Spinal cord (tissue), 9 donors: ENCODE measurements at regions not wholly inside any gene's neighbourhood (a gene's known extent, or its start where the extent isn't known, plus 50 kb on each side); places are given as distances from the start of the nearest gene placed in this dataset.
A peak's percentile ranks its signal among the peaks of the same experiment; 100 is the strongest.

Source experiments
- DNase-seq, 6 donors: peaks; one replicate each; pipeline versions ENCODE4 v3.0.0 to v3.0.0-alpha.2; 2013 to 2015; ENCODE audit warnings: low spot score in 6 of 6, low read depth in 4 of 6
- H3K27ac ChIP-seq: one replicate; pipeline ENCODE4 v1.5.1; 2013; ENCODE audit warnings: low read depth, low read length, control low read depth
- H3K27me3 ChIP-seq: one replicate; pipeline ENCODE4 v1.6.1; 2013; ENCODE audit warnings: low read length; ENCODE audit not compliant: control insufficient read depth, insufficient read depth
- H3K36me3 ChIP-seq: one replicate; pipeline ENCODE4 v1.6.1; 2013; ENCODE audit warnings: low read length; ENCODE audit not compliant: control insufficient read depth, insufficient read depth
- H3K4me1 ChIP-seq: one replicate; pipeline ENCODE4 v1.6.1; 2013; ENCODE audit warnings: low read length; ENCODE audit not compliant: control insufficient read depth, insufficient read depth
- H3K4me3 ChIP-seq: one replicate; pipeline ENCODE4 v1.5.1; 2013; ENCODE audit warnings: low read depth, low read length, control low read depth
- H3K9me3 ChIP-seq: one replicate; pipeline ENCODE4 v1.6.1; 2013; ENCODE audit warnings: low read length; ENCODE audit not compliant: control insufficient read depth, insufficient read depth
- WGBS: methylation state at CpG from one replicate; pipeline ENCODE4 v1.1.5; 2013; ENCODE audit warnings: missing lambda C conversion rate; ENCODE audit not compliant: insufficient coverage; 5-methylcytosine and 5-hydroxymethylcytosine counted together
- donor health status: healthy.

- WGBS = 96% methylated on average over 11 of the region's 13 CpGs
- Histone ChIP-seq H3K27me3 (no peaks in the 10 kb centered on the region), H3K27ac (no peak overlapping the region), H3K36me3 (peaks cover 3% of the 10 kb centered on the region), H3K4me3 (no peak overlapping the region), H3K9me3 (no peaks in the 10 kb centered on the region), H3K4me1 (peaks cover 3% of the 10 kb centered on the region)
- DNase-seq = no peak
Measured at GRCh38 chr2:216808805-216809425, 50.9 kb downstream of the TNP1 start.

DNA sequence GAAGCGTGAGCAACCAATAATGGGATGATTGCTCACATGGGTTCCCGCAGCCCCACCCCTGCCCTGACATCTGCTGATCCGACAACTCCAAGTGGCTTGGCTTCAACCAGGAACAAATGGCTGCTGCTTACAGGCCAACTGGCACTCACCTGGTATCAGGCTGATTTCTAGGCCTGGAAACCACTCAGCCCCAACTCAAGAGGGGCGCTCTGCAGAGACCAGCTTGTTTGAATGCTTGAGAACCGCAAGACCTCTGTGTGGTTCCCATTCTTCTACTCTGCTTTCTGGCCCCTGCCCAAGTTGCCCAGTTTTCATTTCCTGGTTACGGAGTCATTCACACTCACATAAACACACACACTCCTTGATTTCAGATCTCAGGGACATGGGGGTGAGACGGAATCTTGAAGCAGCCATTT lies 52.0 kb downstream of the TNP1 start:
- WGBS = 52% methylated on average over 5 of the region's 7 CpGs

GRCh38 chr2:216804357-216805350 lies 55.2 kb downstream of the TNP1 start:
- H3K4me3 ChIP-seq = no peak overlapping the region
- no peak for DNase-seq
- no peaks in the 10 kb centered on the region for H3K36me3 ChIP-seq
- peaks cover 20% of the 10 kb centered on the region for H3K4me1 ChIP-seq
- no peak overlapping the region for H3K27ac ChIP-seq
- 93% methylated on average over 7 of the region's 10 CpGs for WGBS
- no peaks in the 10 kb centered on the region for H3K9me3 ChIP-seq
- no peaks in the 10 kb centered on the region for H3K27me3 ChIP-seq

More for the DNA sequence above, 52.0 kb downstream of the TNP1 start:
- Histone ChIP-seq H3K27ac (no peak overlapping the region), H3K4me3 (no peak overlapping the region), H3K4me1 (peaks cover 9% of the 10 kb centered on the region), H3K9me3 (no peaks in the 10 kb centered on the region), H3K36me3 (peaks cover 3% of the 10 kb centered on the region), H3K27me3 (no peaks in the 10 kb centered on the region)
- DNase-seq = peak in 2 of 6 donors; percentile 38 to 41

- no peak overlapping the region for H3K27ac ChIP-seq
- no peak for DNase-seq
- H3K36me3 ChIP-seq = no peaks in the 10 kb centered on the region
- H3K4me1 ChIP-seq = peaks cover 20% of the 10 kb centered on the region
- H3K27me3 ChIP-seq = no peaks in the 10 kb centered on the region
- no peaks in the 10 kb centered on the region for H3K9me3 ChIP-seq
- 87% methylated on average over 6 of the region's 13 CpGs for WGBS
- no peak overlapping the region for H3K4me3 ChIP-seq
Measured at GRCh38 chr2:216803791-216804190, 56.1 kb downstream of the TNP1 start.

GRCh38 chr2:216802516-216803215 lies 57.2 kb downstream of the TNP1 start:
- no peaks in the 10 kb centered on the region for H3K36me3 ChIP-seq
- DNase-seq = peak in 1 of 6 donors; percentile 44
- no peak overlapping the region for H3K4me3 ChIP-seq
- H3K27ac ChIP-seq = peak overlapping the region; percentile 36
- H3K9me3 ChIP-seq = no peaks in the 10 kb centered on the region
- peaks cover 17% of the 10 kb centered on the region for H3K4me1 ChIP-seq
- WGBS = 89% methylated on average over 8 of the region's 10 CpGs
- no peaks in the 10 kb centered on the region for H3K27me3 ChIP-seq

DNA sequence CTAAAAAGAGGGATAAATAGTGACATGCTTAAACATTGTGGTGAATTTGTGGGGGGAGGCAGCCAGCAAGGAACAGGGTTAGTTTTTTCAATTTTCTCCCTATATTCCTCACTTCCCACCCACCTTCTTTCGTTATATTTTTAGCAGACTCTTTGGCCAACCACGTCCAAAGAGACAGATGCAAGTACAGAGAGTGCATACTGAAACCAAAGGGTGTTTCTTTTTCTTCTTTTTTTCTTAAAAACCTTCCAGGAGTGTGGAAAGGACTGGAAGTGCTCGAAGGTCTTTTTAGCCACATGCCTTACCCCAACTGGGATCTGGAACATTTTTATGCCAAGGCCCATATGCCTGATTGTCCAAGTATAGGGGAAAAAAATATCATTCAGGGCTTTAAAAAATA lies 59.0 kb downstream of the TNP1 start:
- DNase-seq = no peak
- Histone ChIP-seq H3K36me3 (no peaks in the 10 kb centered on the region), H3K4me1 (peaks cover 18% of the 10 kb centered on the region), H3K9me3 (no peaks in the 10 kb centered on the region), H3K27me3 (no peaks in the 10 kb centered on the region), H3K27ac (no peak overlapping the region), H3K4me3 (no peak overlapping the region)
- WGBS = no CpG with 5 or more reads among the region's 3 CpGs

- Histone ChIP-seq H3K27me3 (no peaks in the 10 kb centered on the region), H3K4me3 (no peak overlapping the region), H3K36me3 (no peaks in the 10 kb centered on the region), H3K9me3 (no peaks in the 10 kb centered on the region), H3K27ac (no peak overlapping the region), H3K4me1 (peaks cover 21% of the 10 kb centered on the region)
- WGBS = 92% methylated on average over 3 of the region's 3 CpGs
- no peak for DNase-seq
Measured at GRCh38 chr2:216799873-216800431, 59.9 kb downstream of the TNP1 start.

GRCh38 chr2:216796115-216796840 lies 63.6 kb downstream of the TNP1 start:
- no peak overlapping the region for H3K4me3 ChIP-seq
- no peaks in the 10 kb centered on the region for H3K9me3 ChIP-seq
- H3K27me3 ChIP-seq = no peaks in the 10 kb centered on the region
- DNase-seq = peak in 2 of 6 donors; percentile 36 to 80
- H3K36me3 ChIP-seq = no peaks in the 10 kb centered on the region
- H3K4me1 ChIP-seq = peaks cover 19% of the 10 kb centered on the region
- H3K27ac ChIP-seq = no peak overlapping the region
- WGBS = 65% methylated on average over 8 of the region's 10 CpGs

GRCh38 chr2:216793386-216793785 lies 66.5 kb downstream of the TNP1 start:
- 100% methylated on average over 2 of the region's 7 CpGs for WGBS
- no peaks in the 10 kb centered on the region for H3K27me3 ChIP-seq
- H3K27ac ChIP-seq = no peak overlapping the region
- peaks cover 15% of the 10 kb centered on the region for H3K4me1 ChIP-seq
- DNase-seq = no peak
- no peaks in the 10 kb centered on the region for H3K36me3 ChIP-seq
- no peaks in the 10 kb centered on the region for H3K9me3 ChIP-seq
- H3K4me3 ChIP-seq = no peak overlapping the region
